WERI-Rb-1 (cell line): ENCODE measurements at regions not wholly inside any gene's neighbourhood (a gene's known extent, or its start where the extent isn't known, plus 50 kb on each side); places are given as distances from the start of the nearest gene placed in this dataset.

ENCODE experiments used
- DNase-seq: peaks from one replicate; pipeline ENCODE4 v3.0.0-alpha.2; 2020
- H3K27ac ChIP-seq: fragments of 250-450 bp; sonication (Bioruptor Pico); 2 replicates; pipeline ENCODE4 v1.5.1; 2020; ENCODE audit warnings: mild to moderate bottlenecking, moderate library complexity
- H3K27me3 ChIP-seq: fragments of 250-450 bp; sonication (Bioruptor Pico); 2 replicates; pipeline ENCODE4 v1.5.1; 2021; ENCODE audit warnings: mild to moderate bottlenecking, low read depth, moderate library complexity; ENCODE audit not compliant: insufficient read depth, severe bottlenecking
- H3K36me3 ChIP-seq: fragments of 250-450 bp; sonication (Bioruptor Pico); 2 replicates; pipeline ENCODE4 v1.5.1; 2020; ENCODE audit warnings: mild to moderate bottlenecking, moderate library complexity
- H3K4me3 ChIP-seq: 2 replicates; pipeline ENCODE4 v1.5.1; 2011; ENCODE audit warnings: low read depth, mild to moderate bottlenecking, control low read depth, low read length
- H3K9me3 ChIP-seq: fragments of 250-450 bp; sonication (Bioruptor Pico); 2 replicates; pipeline ENCODE4 v1.5.1; 2021; ENCODE audit warnings: mild to moderate bottlenecking, moderate library complexity; ENCODE audit not compliant: severe bottlenecking
- CTCF ChIP-seq: IDR thresholded peaks from 2 replicates; pipeline ENCODE4 v1.5.1; 2011; ENCODE audit warnings: low read depth, mild to moderate bottlenecking, control low read depth, inconsistent platforms, low read length

- H3K27me3 ChIP-seq = no peaks in the 10 kb centered on the region
- DNase-seq = no peak
- no peaks in the 10 kb centered on the region for H3K36me3 ChIP-seq
- no peak for TF ChIP-seq CTCF
- H3K4me3 ChIP-seq = no peak overlapping the region
- H3K9me3 ChIP-seq = no peaks in the 10 kb centered on the region
- no peak overlapping the region for H3K27ac ChIP-seq
Measured at GRCh38 chr15:79204886-79205675, 77.4 kb upstream of the ANKRD34C start.

GRCh38 chr15:79198461-79198860 is 84.1 kb upstream of the ANKRD34C start:
- Histone ChIP-seq H3K27ac (no peak overlapping the region), H3K36me3 (no peaks in the 10 kb centered on the region), H3K27me3 (no peaks in the 10 kb centered on the region), H3K9me3 (no peaks in the 10 kb centered on the region), H3K4me3 (no peak overlapping the region)
- DNase-seq = no peak
- TF ChIP-seq CTCF = no peak

- Histone ChIP-seq H3K36me3 (no peaks in the 10 kb centered on the region), H3K27ac (no peak overlapping the region), H3K27me3 (no peaks in the 10 kb centered on the region), H3K4me3 (no peak overlapping the region), H3K9me3 (no peaks in the 10 kb centered on the region)
- TF ChIP-seq CTCF = no peak
- DNase-seq = no peak
Measured at GRCh38 chr15:79197285-79197684, 85.2 kb upstream of the ANKRD34C start.

GRCh38 chr15:79195802-79196201 is 86.7 kb upstream of the ANKRD34C start:
- peak; percentile 60 for TF ChIP-seq CTCF
- Histone ChIP-seq H3K27me3 (no peaks in the 10 kb centered on the region), H3K36me3 (no peaks in the 10 kb centered on the region), H3K27ac (no peak overlapping the region), H3K4me3 (no peak overlapping the region), H3K9me3 (no peaks in the 10 kb centered on the region)
- DNase-seq = no peak

- TF ChIP-seq CTCF = no peak
- Histone ChIP-seq H3K9me3 (no peaks in the 10 kb centered on the region), H3K36me3 (no peaks in the 10 kb centered on the region), H3K27ac (no peak overlapping the region), H3K27me3 (no peaks in the 10 kb centered on the region), H3K4me3 (no peak overlapping the region)
- DNase-seq = no peak
Measured at GRCh38 chr15:79195239-79195638, 87.3 kb upstream of the ANKRD34C start.

- no peaks in the 10 kb centered on the region for H3K36me3 ChIP-seq
- no peak overlapping the region for H3K4me3 ChIP-seq
- DNase-seq = no peak
- no peaks in the 10 kb centered on the region for H3K27me3 ChIP-seq
- no peak overlapping the region for H3K27ac ChIP-seq
- no peak for TF ChIP-seq CTCF
- H3K9me3 ChIP-seq = no peaks in the 10 kb centered on the region
Measured at GRCh38 chr15:79194386-79194785, 88.1 kb upstream of the ANKRD34C start.
